ENCODE measurements at regions not wholly inside any gene's neighbourhood (a gene's known extent, or its start where the extent isn't known, plus 50 kb on each side); places are given as distances from the start of the nearest gene placed in this dataset.

GRCh38 chr7:33807155-33807530 lies 98.2 kb upstream of the BMPER start:
- no peak for TF ChIP-seq CTCF (IDR thresholded peaks at IDR 0.05; ENCODE audit: low read depth, low read length)
- in situ Hi-C loops (cut with HindIII; ENCODE audit: low sequenced_read_pairs) = no loop called here
- H3K4me3 ChIP-seq (ENCODE audit: low read depth, low read length) = no peak overlapping the region
- DNase-seq (ENCODE audit: low read depth, low spot score) = no peak

- DNase-seq (ENCODE audit: low read depth, low spot score) = peak; percentile 82
- in situ Hi-C loops (cut with HindIII; ENCODE audit: low sequenced_read_pairs) = no loop called here
- H3K4me3 ChIP-seq (ENCODE audit: low read depth, low read length) = no peak overlapping the region
- TF ChIP-seq CTCF (IDR thresholded peaks at IDR 0.05; ENCODE audit: low read depth, low read length) = peak; percentile 61
These were observed 97.4 kb upstream of the BMPER start for GRCh38 chr7:33807779-33808482.

GRCh38 chr7:33809228-33809627 lies 96.1 kb upstream of the BMPER start:
- in situ Hi-C loops (cut with HindIII; ENCODE audit: low sequenced_read_pairs) = no loop called here
- H3K4me3 ChIP-seq (ENCODE audit: low read depth, low read length) = no peak overlapping the region
- no peak for TF ChIP-seq CTCF (IDR thresholded peaks at IDR 0.05; ENCODE audit: low read depth, low read length)
- DNase-seq (ENCODE audit: low read depth, low spot score) = no peak

- in situ Hi-C loops (cut with HindIII; ENCODE audit: low sequenced_read_pairs) = no loop called here
- TF ChIP-seq CTCF (IDR thresholded peaks at IDR 0.05; ENCODE audit: low read depth, low read length) = no peak
These were observed 95.0 kb upstream of the BMPER start for GRCh38 chr7:33810356-33810755.

GRCh38 chr7:33813331-33813730 lies 92.0 kb upstream of the BMPER start:
- in situ Hi-C loops (cut with HindIII; ENCODE audit: low sequenced_read_pairs) = no loop called here
- DNase-seq (ENCODE audit: low read depth, low spot score) = peak; percentile 72
- TF ChIP-seq CTCF (IDR thresholded peaks at IDR 0.05; ENCODE audit: low read depth, low read length) = no peak
- no peak overlapping the region for H3K4me3 ChIP-seq (ENCODE audit: low read depth, low read length)

More at GRCh38 chr7:33810356-33810755, 95.0 kb upstream of the BMPER start:
- no peak for DNase-seq (ENCODE audit: low read depth, low spot score)
- H3K4me3 ChIP-seq (ENCODE audit: low read depth, low read length) = no peak overlapping the region

- peak; percentile 29 for DNase-seq (ENCODE audit: low read depth, low spot score)
- no peak for TF ChIP-seq CTCF (IDR thresholded peaks at IDR 0.05; ENCODE audit: low read depth, low read length)
- no peak overlapping the region for H3K4me3 ChIP-seq (ENCODE audit: low read depth, low read length)
- in situ Hi-C loops (cut with HindIII; ENCODE audit: low sequenced_read_pairs) = no loop called here
These were observed 90.9 kb upstream of the BMPER start for GRCh38 chr7:33814400-33814799.

Data from astrocyte of the spinal cord (primary cell).